Adrenal gland (tissue), 9 donors: ENCODE measurements at regions not wholly inside any gene's neighbourhood (a gene's known extent, or its start where the extent isn't known, plus 50 kb on each side); places are given as distances from the start of the nearest gene placed in this dataset.

ENCODE experiments used
- DNase-seq, 7 donors: peaks; one replicate each; pipeline ENCODE4 v3.0.0-alpha.2; 2019 to 2020
- H3K27ac ChIP-seq, 5 donors: fragments of 200-600 bp; sonication (generic) in 4 of 5; 1 replicate in 3 of 5; 2 replicates in 2 of 5; pipeline versions ENCODE4 v1.5.1 to v1.8.0; 2016 to 2020; ENCODE audit warnings: mild to moderate bottlenecking in 1 of 5
- H3K27me3 ChIP-seq: fragments of 200-600 bp; 2 replicates; pipeline ENCODE4 v1.8.0; 2021
- H3K36me3 ChIP-seq, 2 donors: fragments of 200-600 bp; replicated peaks in 1 of 2; 1 replicate in 1 of 2; 2 replicates in 1 of 2; pipeline versions ENCODE4 v1.5.1 to v1.8.0; 2018 to 2022
- H3K4me1 ChIP-seq, 2 donors: fragments of 200-600 bp; replicated peaks in 1 of 2; 1 replicate in 1 of 2; 2 replicates in 1 of 2; pipeline versions ENCODE4 v1.5.1 to v1.8.0; 2018 to 2021
- H3K4me3 ChIP-seq, 4 donors: fragments of 200-600 bp; sonication (generic) in 3 of 4; one replicate each; pipeline ENCODE4 v1.5.1; 2016 to 2018
- H3K9me3 ChIP-seq, 3 donors: fragments of 200-600 bp; sonication (generic) in 1 of 3; replicated peaks in 1 of 3; 1 replicate in 2 of 3; 2 replicates in 1 of 3; pipeline versions ENCODE4 v1.5.1 to v1.8.0; 2016 to 2021
- POLR2A ChIP-seq, 2 donors: fragments of 450-650 bp; IDR thresholded peaks; one replicate each; pipeline ENCODE4 v1.6.1; 2017; ENCODE audit warnings: antibody characterized with exemption in 2 of 2, mild to moderate bottlenecking in 2 of 2, moderate library complexity in 1 of 2
- WGBS, 4 donors: extraction: QIAGEN DNeasy Blood & Tissue Kit in 2 of 4; methylation state at CpG; one replicate each; pipeline versions ENCODE4 v1.1.5 to v1.1.7; 2013 to 2017; 5-methylcytosine and 5-hydroxymethylcytosine counted together
- intact Hi-C, 2 donors: fragments of 100-400 bp; cut with DNase I; formaldehyde crosslinking; loops; one replicate each; pipeline versions ENCODE4 v1.14.1 to v1.15.0; 2022 to 2023
- TF ChIP-seq, protein P1 (sequence below), 6 experiments: fragments of 450-650 bp in 4 of 6; fragments of 200-600 bp in 2 of 6; sonication (generic) in 1 of 6; IDR thresholded peaks; 1 replicate in 5 of 6; 2 replicates in 1 of 6; pipeline versions ENCODE4 v1.5.1 to v1.8.0; 2016 to 2021; ENCODE audit warnings: antibody characterized with exemption in 6 of 6, mild to moderate bottlenecking in 2 of 6, moderate library complexity in 1 of 6
- donor health status: healthy with polysubstance abuse.
- donor health status: Bipolar disorder and iron deficiency.
- donor health status: DM: yes; HTN: yes; CAD: no.
- donor health status: DM: no; HTN: no; CAD: no.
- donor health status: DM: no; HTN: no; CAD: no.

DNA sequence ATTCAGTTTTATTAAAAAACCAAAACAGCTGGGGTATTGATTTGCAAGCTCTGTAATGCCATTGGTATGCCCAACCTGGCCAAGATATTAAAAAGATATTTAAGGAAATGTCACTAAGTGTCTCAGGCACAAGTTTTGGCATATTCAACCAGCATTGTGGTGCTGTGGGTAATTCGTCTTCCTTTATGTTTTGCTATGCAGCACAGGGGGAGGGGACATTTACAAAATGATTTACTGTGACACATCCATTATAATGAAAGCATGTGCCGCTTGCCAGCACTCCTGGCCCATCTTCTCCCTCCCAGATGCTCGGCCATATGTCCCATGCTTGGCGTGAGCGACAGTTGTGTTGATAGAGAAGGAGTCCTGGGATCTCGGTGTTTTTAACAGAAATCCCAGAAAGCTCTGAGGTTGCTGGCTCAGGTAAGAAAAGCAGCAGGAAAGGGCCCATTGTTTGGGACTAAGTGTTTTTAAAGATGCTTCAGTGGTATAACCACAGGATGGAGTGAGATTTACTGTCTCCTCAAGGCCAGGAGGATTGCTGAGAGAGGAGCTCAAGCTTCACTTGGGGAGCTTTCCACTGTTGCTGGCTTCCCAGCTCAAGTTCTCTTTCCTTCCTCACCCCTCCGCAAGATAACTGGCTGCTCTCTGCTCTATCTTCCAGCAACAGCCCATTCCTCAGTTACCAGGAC is 158.2 kb upstream of the TSC22D2 start:
- intact Hi-C loops: no loop called here
- H3K4me3 ChIP-seq: no peak overlapping the region
- H3K27me3 ChIP-seq: no peaks in the 10 kb centered on the region
- H3K36me3 ChIP-seq: no peaks in the 10 kb centered on the region
- DNase-seq: no peak
- TF ChIP-seq, protein P1, sequence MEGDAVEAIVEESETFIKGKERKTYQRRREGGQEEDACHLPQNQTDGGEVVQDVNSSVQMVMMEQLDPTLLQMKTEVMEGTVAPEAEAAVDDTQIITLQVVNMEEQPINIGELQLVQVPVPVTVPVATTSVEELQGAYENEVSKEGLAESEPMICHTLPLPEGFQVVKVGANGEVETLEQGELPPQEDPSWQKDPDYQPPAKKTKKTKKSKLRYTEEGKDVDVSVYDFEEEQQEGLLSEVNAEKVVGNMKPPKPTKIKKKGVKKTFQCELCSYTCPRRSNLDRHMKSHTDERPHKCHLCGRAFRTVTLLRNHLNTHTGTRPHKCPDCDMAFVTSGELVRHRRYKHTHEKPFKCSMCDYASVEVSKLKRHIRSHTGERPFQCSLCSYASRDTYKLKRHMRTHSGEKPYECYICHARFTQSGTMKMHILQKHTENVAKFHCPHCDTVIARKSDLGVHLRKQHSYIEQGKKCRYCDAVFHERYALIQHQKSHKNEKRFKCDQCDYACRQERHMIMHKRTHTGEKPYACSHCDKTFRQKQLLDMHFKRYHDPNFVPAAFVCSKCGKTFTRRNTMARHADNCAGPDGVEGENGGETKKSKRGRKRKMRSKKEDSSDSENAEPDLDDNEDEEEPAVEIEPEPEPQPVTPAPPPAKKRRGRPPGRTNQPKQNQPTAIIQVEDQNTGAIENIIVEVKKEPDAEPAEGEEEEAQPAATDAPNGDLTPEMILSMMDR (IDR thresholded peaks at IDR 0.05): no peak
- no peak for TF ChIP-seq POLR2A (IDR thresholded peaks at IDR 0.05)
- H3K9me3 ChIP-seq: no peaks in the 10 kb centered on the region
- no peak overlapping the region for H3K27ac ChIP-seq
- WGBS, 4 donors: 87 to 97% (median 91%) methylated on average over 7 of the region's 7 CpGs
- H3K4me1 ChIP-seq: no peaks in the 10 kb centered on the region

DNA sequence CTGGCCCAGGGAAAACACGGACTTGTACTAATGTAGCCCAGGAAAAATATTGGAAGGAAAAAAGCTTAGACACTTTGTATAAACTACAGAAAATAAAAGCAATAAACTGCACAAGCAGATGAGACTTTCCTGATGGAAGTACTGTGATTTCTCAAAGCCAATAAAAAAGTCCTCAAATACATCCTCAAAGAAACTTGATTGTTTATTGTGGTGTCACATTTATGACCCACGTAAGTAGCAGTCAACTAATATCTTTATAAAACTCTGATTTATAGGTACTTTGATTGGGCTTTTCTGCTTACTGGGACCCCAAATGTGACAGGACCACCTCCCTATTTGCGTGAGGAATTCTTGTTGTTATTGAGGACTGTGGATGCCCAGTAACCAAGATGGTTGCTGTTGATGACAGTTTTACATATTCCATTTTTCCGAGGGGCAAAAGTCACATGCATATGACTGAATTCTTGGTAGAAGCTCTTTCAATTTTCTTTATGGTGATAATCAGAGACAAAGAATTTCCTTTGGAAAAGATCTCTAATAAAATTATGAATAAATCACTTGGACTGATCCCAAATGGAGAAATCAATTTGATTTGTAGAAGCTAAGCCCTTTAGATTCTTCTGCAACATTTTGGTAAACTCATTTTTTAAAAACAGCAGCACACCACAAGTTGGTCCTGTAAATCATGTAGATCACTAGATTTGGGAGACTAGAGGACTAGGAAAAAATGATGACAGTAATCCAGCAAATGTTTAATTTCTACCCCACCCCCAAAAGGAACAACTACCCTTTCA is 159.0 kb upstream of the TSC22D2 start:
- no peak for TF ChIP-seq POLR2A (IDR thresholded peaks at IDR 0.05)
- TF ChIP-seq, protein P1 (IDR thresholded peaks at IDR 0.05): no peak
- intact Hi-C loops: no loop called here
- no peaks in the 10 kb centered on the region for H3K27me3 ChIP-seq
- H3K27ac ChIP-seq: no peak overlapping the region
- no peaks in the 10 kb centered on the region for H3K9me3 ChIP-seq
- H3K4me1 ChIP-seq: no peaks in the 10 kb centered on the region
- WGBS, 4 donors: 77 to 88% (median 84%) methylated on average over 4 of the region's 4 CpGs
- H3K36me3 ChIP-seq: no peaks in the 10 kb centered on the region
- H3K4me3 ChIP-seq: no peak overlapping the region
- no peak for DNase-seq

DNA sequence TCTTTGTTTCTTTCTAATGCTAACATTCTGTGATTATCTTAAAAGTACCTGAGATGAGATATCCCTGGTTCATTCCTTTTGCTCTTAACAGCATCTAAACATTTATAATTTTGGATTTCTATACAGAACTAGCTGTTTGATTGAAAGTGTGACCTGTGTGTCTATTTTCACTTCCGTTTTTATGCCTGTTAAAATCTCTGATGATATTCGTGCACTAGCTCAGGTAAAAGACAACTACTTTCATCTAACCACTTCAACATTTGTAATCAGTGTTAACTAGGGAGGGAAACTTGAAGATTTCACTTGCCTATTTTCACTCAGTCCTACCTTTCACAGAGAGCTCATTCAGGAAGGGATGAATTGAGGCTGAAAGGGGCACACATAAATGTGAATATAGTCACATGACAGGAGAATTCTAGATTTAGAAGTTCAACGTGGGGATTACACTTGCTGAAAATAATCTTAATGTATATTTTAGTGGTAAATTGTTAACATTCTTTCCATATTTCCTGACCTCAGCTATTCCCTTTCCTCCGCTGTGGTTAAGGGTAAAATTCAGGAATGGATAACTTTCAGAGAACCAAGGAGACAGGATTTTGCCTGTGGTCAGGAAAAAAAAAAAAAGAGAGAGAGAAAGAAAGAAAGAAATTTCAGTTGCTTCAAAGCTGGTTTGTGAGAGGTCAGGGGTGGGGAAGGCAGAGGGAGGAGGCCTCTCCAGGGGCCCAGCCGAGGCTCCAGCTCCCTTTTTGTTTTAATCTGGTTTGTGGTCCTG is 159.8 kb upstream of the TSC22D2 start:
- Histone ChIP-seq H3K27ac (no peak overlapping the region), H3K4me3 (no peak overlapping the region), H3K4me1 (no peaks in the 10 kb centered on the region), H3K27me3 (no peaks in the 10 kb centered on the region), H3K9me3 (no peaks in the 10 kb centered on the region), H3K36me3 (no peaks in the 10 kb centered on the region)
- TF ChIP-seq, protein P1 (IDR thresholded peaks at IDR 0.05): no peak
- TF ChIP-seq POLR2A (IDR thresholded peaks at IDR 0.05): no peak
- intact Hi-C loops: no loop called here
- 78 to 80% (median 79%) methylated on average over 5 of the region's 5 CpGs for WGBS, 4 donors
- DNase-seq: no peak

DNA sequence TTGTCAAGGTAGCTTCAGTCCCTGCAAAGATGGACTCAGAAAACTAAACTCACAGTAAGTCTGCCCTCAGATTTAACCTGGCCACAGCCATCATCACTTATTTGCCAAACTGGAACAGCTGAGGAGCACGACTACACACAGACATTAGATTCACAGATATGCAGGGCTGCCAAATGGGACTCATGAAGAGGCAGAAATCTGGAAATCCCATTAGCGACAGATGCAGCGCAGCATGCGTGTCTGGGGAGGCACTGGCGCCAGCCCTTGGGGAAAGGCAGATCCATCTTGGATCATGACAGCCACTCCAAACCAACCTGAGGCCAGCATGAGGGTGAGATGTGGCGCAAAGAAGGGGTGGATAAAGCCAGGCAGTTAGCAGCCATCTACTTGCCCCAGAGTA is 160.7 kb upstream of the TSC22D2 start:
- H3K27me3 ChIP-seq: no peaks in the 10 kb centered on the region
- intact Hi-C loops: no loop called here
- H3K27ac ChIP-seq: no peak overlapping the region
- TF ChIP-seq POLR2A (IDR thresholded peaks at IDR 0.05): no peak
- TF ChIP-seq, protein P1 (IDR thresholded peaks at IDR 0.05): no peak
- DNase-seq: no peak
- 91 to 97% (median 93%) methylated on average over 6 of the region's 6 CpGs for WGBS, 4 donors
- H3K4me3 ChIP-seq: no peak overlapping the region
- H3K9me3 ChIP-seq: no peaks in the 10 kb centered on the region
- no peaks in the 10 kb centered on the region for H3K4me1 ChIP-seq
- H3K36me3 ChIP-seq: no peaks in the 10 kb centered on the region
